HepG2 (cell line): ENCODE measurements at regions not wholly inside any gene's neighbourhood (a gene's known extent, or its start where the extent isn't known, plus 50 kb on each side); places are given as distances from the start of the nearest gene placed in this dataset.

Experiments
- ARID4A ChIP-seq: sonication (generic); formaldehyde crosslinking; IDR thresholded peaks from 2 replicates; pipeline ENCODE4 v1.5.0; 2020; ENCODE audit warnings: mild to moderate bottlenecking, missing genetic modification reagents, borderline replicate concordance
- ARNT2 ChIP-seq: sonication (generic); formaldehyde crosslinking; IDR thresholded peaks from 2 replicates; pipeline ENCODE4 v1.8.0; 2022; ENCODE audit warnings: mild to moderate bottlenecking, low read depth, missing genetic modification reagents, moderate library complexity
- CBX2 ChIP-seq, 2 experiments: fragments of 200-600 bp in 1 of 2; sonication (generic); formaldehyde crosslinking in 1 of 2; IDR thresholded peaks; 2 replicates each; pipeline versions ENCODE4 v1.7.0 to v1.8.1; 2018 to 2022; ENCODE audit warnings: low read depth in 2 of 2, low read length in 1 of 2, mild to moderate bottlenecking in 1 of 2, missing genetic modification reagents in 1 of 2
- CREB1 ChIP-seq, 2 experiments: fragments of 450-650 bp in 1 of 2; IDR thresholded peaks; 2 replicates each; pipeline ENCODE4 v1.6.1; 2016 to 2017; ENCODE audit warnings: control low read depth in 1 of 2, mild to moderate bottlenecking in 1 of 2, missing compliant biosample characterization in 1 of 2, missing genetic modification characterization in 1 of 2
- HNF1A ChIP-seq, 2 experiments: sonication (generic) in 1 of 2; formaldehyde crosslinking in 1 of 2; IDR thresholded peaks; 2 replicates each; pipeline versions ENCODE4 v1.4.0 to v1.6.1; 2016 to 2020; ENCODE audit warnings: borderline replicate concordance in 1 of 2, low read depth in 1 of 2, mild to moderate bottlenecking in 1 of 2, missing genetic modification reagents in 1 of 2
- RCOR2 ChIP-seq: IDR thresholded peaks from 2 replicates; pipeline ENCODE4 v1.6.1; 2016; ENCODE audit warnings: missing biosample characterization, missing genetic modification reagents
- SMAD3 ChIP-seq: sonication (generic); formaldehyde crosslinking; IDR thresholded peaks from 2 replicates; pipeline ENCODE4 v1.4.0; 2020; ENCODE audit warnings: missing genetic modification reagents
- STAT5B ChIP-seq: sonication (generic); formaldehyde crosslinking; IDR thresholded peaks from 2 replicates; pipeline ENCODE4 v1.4.0; 2020; ENCODE audit warnings: missing genetic modification reagents
- ZBTB7A ChIP-seq: sonication (generic); formaldehyde crosslinking; IDR thresholded peaks from 2 replicates; pipeline ENCODE4 v1.8.0; 2022; ENCODE audit warnings: mild to moderate bottlenecking, missing genetic modification reagents
- ZNF335 ChIP-seq: sonication (generic); formaldehyde crosslinking; IDR thresholded peaks from 2 replicates; pipeline ENCODE4 v1.4.0; 2020; ENCODE audit warnings: missing genetic modification reagents
- ZNF414 ChIP-seq: sonication (generic); formaldehyde crosslinking; IDR thresholded peaks from 2 replicates; pipeline ENCODE4 v1.5.0; 2020; ENCODE audit warnings: missing genetic modification reagents
- ZNF607 ChIP-seq: sonication (generic); formaldehyde crosslinking; IDR thresholded peaks from 2 replicates; pipeline ENCODE4 v1.5.1; 2020; ENCODE audit warnings: missing genetic modification reagents, mild to moderate bottlenecking, borderline replicate concordance
- TF ChIP-seq, protein P1 (sequence below): sonication (generic); formaldehyde crosslinking; IDR thresholded peaks from 2 replicates; pipeline ENCODE4 v1.9.0; 2021; ENCODE audit warnings: missing genetic modification reagents, borderline replicate concordance

DNA sequence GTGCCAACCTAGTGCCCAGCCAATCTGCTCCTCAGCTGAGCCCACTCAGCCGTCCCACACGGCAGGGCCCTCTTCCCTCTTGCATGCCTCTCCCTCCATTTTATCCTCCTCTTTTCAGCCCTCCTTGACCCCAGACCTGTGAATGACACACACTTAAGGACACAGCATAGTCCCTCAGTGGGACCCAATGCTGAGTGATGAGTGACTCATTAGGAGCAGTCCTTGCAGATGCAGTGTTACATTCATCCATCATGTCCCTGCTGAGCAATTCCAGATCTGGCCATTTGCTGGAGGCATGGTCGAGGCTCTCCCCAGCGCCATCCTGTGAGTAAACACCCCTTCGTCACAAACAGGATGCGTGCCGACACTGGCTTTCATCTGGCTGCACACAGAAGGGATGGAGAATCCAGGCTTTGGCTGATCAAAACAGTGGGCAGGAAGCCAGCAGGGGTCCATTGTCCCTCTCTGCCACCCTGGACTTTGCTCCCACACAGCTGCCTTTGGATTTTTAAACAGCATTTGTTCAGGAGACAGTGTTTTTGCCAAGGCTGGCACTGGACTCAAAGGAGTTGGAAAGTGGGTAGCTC, 122.6 kb downstream of the AXIN2 start (continued):
- TF ChIP-seq HNF1A (IDR thresholded peaks at IDR 0.05; ENCODE audit: low read depth) (no peak; the same call in 1 of the 2 replicates), HNF1A (CRISPR knock-in tag; IDR thresholded peaks at IDR 0.05; ENCODE audit: borderline replicate concordance) (no peak), STAT5B (CRISPR knock-in tag) (no peak), RCOR2 (CRISPR knock-in tag) (peak; percentile 87; the same call in 1 of the 2 replicates), CREB1 (IDR thresholded peaks at IDR 0.05) (peak; percentile 45; the same call in 1 of the 2 replicates), CREB1 (CRISPR knock-in tag; IDR thresholded peaks at IDR 0.05) (no peak), ZNF414 (peak; percentile 50; the same call in 1 of the 2 replicates), ARNT2 (CRISPR knock-in tag) (peak; percentile 57), SMAD3 (CRISPR knock-in tag) (no peak), CBX2 (IDR thresholded peaks at IDR 0.05; ENCODE audit: low read depth, low read length) (no peak), CBX2 (CRISPR knock-in tag; IDR thresholded peaks at IDR 0.05; ENCODE audit: low read depth) (0 out of 2 replicates have a peak, but pooled peaks have one; percentile 11), ARID4A (CRISPR knock-in tag) (peak; percentile 55; the same call in 1 of the 2 replicates), ZNF607 (0 out of 2 replicates have a peak, but pooled peaks have one; percentile 14), ZBTB7A (CRISPR knock-in tag) (peak; percentile 44; the same call in 1 of the 2 replicates), ZNF335 (CRISPR knock-in tag) (0 out of 2 replicates have a peak, but pooled peaks have one; percentile 17)
- TF ChIP-seq, protein P1, sequence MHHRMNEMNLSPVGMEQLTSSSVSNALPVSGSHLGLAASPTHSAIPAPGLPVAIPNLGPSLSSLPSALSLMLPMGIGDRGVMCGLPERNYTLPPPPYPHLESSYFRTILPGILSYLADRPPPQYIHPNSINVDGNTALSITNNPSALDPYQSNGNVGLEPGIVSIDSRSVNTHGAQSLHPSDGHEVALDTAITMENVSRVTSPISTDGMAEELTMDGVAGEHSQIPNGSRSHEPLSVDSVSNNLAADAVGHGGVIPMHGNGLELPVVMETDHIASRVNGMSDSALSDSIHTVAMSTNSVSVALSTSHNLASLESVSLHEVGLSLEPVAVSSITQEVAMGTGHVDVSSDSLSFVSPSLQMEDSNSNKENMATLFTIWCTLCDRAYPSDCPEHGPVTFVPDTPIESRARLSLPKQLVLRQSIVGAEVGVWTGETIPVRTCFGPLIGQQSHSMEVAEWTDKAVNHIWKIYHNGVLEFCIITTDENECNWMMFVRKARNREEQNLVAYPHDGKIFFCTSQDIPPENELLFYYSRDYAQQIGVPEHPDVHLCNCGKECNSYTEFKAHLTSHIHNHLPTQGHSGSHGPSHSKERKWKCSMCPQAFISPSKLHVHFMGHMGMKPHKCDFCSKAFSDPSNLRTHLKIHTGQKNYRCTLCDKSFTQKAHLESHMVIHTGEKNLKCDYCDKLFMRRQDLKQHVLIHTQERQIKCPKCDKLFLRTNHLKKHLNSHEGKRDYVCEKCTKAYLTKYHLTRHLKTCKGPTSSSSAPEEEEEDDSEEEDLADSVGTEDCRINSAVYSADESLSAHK (CRISPR knock-in tag): no peak
